GM19468 (cell line): ENCODE measurements at regions not wholly inside any gene's neighbourhood (a gene's known extent, or its start where the extent isn't known, plus 50 kb on each side); places are given as distances from the start of the nearest gene placed in this dataset.
"Not testable (repeated sequence)": the region's sequence is repeated elsewhere in the genome, so short reads cannot be mapped to it uniquely, and the experiment has no call there.

Source experiments
- ATAC-seq: cut with Tn5 transposase; IDR thresholded peaks from one replicate; pipeline ENCODE4 v1.9.1; 2021; ENCODE audit warnings: mild to moderate bottlenecking, moderate library complexity, moderate number of reproducible peaks; ENCODE audit not compliant: unreplicated experiment; ENCODE audit errors: extremely low read depth

DNA sequence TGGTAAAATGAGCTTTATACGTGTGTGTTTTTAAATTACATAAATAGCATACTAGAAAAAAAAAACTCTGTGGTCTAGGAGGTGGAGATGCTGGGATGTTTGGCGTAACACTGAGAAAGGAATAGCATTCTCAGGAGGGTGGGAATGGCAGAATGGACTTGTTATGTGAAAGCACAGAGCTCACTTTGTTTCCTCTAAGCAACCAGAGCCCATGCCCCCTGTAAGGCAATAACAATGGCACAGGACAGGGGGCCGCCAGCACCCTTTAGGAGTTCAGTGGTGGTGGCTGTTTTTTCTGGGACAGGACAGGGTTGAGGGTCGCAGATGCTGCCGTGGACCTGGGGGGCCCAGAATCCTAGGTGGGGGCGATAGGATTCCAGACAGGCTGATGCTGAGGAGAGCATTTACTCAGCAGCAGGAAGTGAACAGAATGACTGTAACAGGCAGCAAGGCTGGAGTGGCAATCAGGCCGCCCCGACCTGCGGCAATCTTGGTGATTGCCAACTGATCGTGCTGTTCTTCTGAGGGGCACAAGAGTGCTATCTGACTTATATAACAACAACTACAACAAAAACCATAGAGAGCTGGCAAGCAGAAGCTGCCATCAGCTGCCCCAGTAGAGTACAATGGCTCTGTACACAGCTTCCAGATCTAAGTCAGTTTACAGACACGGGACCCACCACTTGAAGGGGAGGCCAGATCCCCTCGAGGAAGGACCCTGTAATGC is 160.4 kb downstream of the UACA start:
- ATAC-seq: no peak

DNA sequence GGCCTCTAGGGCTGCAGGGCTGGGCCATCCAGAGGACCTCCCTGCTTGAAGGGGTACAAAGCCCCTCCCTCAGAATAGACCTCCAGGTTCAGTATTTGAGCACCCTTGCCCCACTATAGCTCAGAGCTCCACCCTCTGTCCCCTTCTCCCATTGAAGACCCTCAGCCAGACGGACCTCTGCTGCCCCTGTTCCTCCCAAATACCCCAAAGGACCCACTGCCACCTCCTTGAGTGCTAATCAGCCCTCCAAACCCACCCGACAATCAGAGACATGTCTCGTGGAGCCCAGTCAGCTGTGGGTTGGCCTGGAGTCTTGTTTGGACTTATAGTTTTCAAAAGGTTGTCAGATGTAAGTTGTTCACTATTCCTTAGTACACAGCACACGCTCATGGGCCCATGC is 161.1 kb downstream of the UACA start:
- no peak for ATAC-seq

DNA sequence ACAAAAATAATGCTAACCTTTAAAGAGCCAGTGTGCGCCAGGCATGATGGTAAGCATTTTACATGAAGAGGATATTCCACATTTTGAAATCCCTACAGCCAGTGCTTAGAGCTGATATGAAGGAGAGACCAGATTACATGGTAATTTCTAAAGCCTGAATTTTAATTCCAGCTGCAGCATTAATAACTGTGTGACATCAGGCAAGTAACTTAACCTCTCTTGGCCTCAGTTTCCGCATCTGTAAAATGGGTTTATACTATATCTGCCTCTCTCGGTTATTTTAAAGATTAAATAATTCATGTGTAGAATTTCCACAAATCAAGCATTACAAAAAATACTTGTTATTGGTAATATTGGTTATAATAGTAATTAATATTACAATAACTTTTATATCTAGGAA is 165.4 kb downstream of the UACA start:
- no peak for ATAC-seq

DNA sequence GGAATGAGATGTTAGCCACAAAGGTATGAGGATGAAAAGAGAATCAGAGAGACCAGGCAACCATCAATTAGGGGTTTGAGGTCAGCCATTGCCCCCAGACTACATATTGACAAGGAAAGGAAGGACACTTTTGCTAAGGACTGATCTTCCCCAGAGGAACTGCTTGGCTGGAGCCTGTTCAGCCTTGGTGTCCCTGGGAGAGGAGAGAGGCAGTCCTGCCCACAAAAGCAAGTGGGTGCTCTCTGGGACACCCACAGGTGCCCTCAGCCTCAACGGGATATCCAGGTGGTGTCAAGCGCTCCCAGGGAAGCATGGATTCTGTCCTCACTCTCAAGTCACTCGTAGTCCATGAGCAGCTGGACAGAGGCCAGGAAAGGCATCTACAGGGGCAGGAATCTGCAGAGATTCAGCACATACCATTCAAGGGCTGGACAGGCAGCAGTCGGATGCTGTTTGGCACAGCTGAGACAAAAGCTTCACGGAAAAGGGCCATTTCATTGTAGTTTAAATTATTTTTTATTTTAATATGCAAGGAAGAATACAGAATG is 166.2 kb downstream of the UACA start:
- ATAC-seq: no peak

DNA sequence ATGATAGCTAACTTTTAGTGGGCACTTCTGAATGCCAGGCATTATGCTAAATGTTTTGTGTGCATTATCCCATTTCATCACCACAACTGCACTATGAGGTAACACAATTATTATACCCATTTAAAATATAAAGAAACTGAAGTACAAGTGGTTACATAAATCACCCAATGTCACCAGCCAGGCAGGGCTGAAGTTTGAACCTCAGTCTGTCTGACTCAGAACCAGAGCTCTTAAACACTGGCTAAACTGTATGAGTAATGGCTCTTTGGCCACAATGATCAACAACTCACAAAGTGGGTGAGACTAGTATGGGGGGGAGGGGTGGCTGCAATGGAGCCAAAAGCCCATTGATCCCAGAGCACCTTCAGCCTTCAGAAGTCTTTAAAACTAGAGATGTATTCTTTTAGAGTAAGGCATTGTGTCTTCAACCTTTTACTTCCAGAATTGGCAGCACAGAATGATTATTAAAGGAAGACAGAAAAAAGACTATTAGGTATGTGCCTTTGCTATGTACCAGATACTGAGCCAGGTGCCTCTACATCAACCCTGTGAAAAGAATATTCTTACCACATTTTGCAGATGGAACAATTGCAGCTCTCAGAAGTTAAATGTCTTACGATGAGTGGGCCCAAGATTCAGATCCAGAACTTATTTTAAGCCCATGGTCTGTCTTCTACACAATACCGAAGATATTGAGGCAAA is 166.9 kb downstream of the UACA start:
- no peak for ATAC-seq

DNA sequence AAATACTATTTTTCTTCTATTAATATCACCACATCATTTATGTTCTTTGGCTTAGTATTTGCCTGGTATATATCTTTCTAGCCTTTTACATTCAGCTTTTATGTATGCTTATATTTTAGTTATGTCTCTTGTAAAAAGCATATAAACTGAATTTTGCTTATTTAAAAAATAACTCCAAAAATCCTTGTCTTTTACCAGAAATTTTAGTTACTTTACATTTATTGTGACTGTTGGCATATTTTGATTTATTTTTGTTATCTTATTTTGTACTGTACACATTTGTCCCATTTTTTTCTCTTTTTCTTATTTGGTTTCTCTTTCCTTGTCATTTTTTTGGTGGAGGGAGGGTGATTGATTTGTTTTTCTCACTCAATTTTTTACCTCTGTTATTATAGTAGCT is 169.6 kb downstream of the UACA start:
- no peak for ATAC-seq

DNA sequence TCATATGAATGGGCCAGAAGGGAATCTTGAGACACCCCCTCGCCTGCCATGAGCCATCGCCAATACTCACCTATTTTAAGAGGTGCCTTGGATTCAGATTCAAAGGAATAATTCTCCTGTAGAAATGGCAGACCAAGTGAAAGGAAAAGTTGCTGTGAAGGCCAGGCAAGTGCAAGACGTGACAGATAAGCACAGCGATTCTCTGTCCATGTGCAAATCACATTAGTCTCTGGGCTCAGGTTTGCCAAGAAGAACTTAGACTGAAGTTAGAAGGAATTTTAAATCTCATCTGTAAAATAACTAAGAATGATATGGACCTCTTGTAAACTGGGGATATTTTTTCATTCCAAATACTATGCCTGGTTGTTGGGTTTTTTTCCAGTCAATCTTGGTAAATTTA is 173.6 kb downstream of the UACA start:
- ATAC-seq: no peak

DNA sequence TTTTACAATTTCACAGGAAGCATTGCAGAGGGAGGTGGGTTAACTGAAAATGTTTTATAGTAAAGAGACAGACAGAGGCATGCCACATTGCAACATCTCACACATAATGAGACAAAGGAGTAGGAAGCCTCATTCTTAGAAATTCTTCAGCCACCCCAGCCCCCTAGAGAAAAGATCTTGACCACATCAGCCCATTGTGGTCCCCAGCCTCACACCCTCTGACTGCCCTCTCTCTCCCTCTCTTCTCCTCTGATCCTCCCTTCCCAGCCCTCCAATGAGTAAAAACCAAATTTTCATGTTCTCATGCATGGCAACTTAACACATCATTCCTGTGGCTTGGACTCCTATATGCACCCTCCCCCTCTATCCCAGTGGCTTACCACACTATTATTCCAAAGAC is 174.1 kb downstream of the UACA start:
- ATAC-seq: no peak

DNA sequence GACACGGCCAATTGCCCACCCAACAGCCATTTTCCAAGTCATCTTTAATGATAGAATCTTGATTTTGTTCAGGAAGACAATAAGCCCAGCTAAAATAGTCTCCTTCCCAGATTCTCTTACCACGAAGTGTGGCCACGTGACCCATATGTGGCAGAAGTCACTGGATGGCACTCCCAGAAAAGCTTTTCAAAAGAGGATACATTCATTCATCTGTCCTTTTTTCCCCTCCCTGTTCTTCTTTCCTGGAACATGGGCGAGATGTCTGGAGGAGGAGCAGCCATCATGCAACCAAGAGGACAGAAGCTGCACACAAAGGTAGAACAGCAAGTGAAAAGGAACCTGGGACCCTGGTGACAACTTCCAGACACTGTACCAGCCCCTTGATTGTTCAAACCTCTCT is 174.7 kb downstream of the UACA start:
- ATAC-seq: no peak

DNA sequence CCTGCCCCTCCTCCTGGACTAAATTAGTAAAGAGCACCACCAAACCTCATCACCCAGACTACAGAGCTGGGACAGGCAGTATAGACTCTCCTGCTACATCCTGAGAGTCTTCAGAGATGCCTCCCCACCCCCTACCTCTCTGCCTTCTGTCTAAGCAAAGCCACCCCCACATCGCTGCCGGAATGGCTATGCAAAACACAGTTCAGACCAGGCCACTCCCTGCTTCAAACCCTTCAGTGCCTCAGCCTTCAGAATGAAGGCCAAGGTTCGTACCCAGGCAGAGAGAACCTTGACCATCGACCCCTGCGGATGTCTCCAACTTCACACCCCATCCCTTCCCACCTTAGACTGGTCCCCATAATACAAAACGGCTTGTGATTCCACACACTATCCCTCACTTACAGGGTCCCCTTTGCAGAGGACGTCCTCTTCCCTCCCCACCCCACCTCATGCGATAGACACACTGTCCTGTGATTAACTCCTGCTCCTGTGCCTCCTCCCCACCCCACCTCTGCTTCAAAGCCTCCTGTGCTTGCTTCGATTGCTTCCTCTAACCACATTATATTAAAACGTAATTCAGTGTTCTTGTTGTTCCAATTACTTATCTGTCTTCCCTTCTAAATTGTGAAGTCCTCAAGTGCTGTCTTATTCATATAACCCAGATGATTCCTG is 175.3 kb downstream of the UACA start:
- no peak for ATAC-seq

DNA sequence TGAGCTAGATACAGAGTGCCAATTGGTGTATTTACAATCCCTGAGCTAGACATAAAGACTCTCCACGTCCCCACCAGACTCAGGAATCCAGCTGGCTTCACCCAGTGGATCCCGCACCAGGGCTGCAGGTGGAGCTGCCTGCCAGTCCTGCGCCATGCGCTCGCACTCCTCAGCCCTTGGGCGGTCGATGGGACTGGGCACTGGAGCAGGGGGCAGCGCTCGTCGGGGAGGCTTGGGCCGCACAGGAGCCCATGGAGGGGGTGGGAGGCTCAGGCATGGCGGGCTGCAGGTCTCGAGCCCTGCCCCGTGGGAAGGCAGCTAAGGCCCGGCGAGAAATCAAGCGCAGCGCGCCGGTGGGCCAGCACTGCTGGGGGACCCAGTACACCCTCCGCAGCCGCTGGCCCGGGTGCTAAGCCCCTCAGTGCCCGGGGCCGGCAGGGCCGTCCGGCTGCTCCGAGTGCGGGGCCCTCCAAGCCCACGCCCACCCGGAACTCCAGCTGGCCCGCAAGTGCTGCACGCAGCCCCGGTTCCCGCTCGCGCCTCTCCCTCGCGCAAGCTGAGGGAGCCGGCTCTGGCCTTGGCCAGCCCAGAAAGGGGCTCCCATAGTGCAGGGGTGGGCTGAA is 176.2 kb downstream of the UACA start:
- not testable (repeated sequence) for ATAC-seq

DNA sequence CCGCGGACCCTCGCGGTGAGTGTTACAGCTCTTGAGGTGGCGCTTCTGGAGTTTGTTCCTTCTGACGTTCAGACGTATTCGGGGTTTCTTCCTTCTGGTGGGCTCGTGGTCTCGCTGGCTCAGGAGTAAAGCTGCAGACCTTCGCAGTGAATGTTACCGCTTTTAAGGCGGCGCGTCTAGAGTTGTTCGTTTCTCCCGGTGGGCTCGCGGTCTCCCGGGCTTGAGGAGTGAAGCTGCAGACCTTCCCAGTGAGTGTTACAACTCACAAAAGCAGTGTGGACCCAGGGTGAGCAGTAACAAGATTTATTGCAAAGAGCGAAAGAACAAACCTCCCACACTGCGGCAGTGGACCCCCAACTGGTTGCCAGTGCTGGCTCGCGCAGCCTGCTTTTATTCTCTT is 177.1 kb downstream of the UACA start:
- no peak for ATAC-seq

DNA sequence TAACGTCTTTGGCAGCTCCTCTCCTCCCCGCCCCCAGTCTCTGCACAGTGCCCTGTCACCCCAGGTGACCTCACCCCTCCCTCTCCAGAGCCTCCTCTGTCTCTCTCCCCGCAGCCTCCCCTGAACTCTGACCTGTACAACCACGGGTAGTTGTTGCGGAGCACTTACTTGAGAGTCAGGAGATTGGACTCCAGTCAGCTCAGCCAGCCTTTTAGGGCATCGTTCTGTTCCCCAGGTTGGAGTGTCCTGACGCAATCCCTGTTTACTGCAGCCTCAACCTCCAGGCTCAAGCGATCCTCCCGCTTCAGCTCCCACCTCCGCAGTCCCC is 177.7 kb downstream of the UACA start:
- no peak for ATAC-seq

DNA sequence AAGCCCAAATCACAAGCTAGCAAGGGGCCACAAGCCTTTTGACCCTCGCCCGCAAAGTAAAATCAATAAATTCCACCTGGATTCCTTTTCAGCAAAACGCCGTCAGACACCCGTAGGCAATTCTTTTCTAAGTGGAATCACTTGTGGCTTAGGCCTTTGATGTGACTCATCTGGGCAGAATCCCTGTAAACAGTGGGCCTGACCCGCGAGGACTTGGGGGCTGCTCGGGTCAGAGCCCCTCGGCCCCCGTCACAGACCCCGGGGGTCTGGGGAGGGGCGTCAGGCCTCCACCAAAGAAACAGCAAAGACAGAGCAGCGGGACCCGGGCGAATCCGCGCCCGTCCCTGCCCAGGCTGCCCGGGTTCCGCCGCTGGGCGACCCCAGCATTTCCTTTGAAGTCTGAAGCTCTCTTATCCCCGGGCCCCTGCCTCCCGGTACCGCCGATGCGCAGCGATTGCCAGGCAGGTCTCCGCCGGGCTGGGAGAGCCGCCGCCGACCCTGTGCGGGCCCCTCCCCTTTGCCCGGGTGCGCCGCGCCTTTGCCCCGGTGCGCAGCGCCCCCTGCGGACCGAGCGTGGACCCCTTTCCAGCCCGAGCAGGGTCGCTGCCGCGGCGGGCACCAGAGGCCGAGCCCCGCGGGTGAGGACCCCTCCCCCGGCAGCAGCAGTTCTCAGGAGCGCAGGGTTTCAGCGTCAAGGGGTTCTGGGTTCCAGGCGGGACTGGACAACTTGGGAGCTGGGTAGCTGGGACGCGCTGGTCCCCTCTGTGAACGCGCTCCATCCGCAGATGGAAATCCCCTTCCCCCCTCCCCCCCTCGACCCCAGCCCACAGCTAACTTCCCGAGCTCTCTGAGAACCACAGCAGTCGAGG is 178.3 kb downstream of the UACA start:
- no peak for ATAC-seq

DNA sequence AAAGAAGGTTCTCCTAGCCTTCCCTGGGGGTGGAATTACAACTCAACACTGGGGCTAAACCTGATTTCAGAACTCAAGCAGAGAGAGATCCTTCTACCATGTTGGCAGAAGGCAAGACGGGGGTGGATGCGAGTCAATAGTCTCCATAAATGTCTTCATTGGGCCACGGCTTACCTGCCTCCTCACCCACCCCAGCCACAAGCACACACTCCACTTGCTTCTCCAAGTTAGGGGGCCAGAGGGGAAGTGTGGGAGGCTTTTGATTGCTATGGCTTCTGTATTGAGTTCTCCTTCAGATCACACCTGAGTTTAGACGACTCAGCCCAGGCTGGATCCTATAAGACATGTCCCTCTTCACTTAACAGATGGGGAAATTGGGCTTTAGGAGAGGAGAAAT is 178.9 kb downstream of the UACA start:
- ATAC-seq: no peak

DNA sequence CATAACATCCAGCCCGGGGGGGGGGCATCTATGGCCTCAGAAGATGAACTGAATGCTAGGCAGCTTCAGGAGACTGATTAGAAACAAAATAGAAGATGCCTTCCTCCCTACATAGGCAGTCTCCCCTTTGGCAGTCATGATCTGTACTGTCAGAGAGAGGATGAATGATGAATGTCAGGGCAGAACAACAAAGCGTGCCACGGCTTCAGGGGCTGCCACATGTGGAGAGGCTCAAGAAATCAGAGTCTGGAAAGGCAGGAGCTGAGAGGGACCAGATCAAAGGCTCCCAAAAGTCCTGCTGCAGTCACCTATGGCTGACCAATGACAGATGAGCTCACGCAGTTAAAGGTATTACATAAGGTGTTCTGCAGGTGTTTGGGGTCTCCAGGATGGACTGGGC is 180.4 kb downstream of the UACA start:
- ATAC-seq: no peak

DNA sequence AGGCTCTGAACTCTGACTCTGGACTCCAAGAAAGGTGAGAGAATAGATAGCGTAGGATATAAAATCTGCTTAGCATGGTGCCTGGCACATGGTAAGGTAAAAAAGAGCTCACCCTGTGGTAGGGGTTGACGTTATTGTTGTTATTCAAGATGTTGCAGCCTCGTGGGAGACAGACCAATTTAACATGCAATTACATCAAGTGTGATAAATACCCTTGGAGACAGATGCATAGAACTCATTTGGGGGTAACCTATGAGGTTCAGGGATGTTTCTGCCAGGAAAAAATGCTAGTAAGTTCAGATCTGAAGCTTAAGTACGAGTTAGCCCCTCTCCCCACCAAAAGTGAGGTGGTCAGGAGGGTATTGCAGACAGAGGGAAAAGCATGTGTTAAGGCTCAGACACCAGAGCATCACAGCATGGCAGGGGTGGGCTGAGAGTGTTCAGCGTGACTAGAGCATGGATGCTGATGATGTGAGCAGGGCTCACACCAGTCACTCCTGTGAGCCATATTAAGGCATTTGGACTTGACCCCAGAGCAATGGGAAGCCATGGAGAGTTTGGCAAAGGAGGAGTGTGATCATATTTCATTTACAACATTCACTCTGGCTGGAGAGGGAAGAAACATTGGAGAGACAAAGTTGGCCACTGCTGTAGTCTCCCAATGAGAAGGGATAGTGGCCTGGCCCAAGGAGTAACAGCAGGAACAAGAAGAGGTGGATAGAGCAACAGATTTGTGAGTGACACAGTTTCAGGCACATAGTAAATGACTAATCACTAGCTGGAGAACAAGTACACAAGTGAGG is 181.0 kb downstream of the UACA start:
- ATAC-seq: no peak

DNA sequence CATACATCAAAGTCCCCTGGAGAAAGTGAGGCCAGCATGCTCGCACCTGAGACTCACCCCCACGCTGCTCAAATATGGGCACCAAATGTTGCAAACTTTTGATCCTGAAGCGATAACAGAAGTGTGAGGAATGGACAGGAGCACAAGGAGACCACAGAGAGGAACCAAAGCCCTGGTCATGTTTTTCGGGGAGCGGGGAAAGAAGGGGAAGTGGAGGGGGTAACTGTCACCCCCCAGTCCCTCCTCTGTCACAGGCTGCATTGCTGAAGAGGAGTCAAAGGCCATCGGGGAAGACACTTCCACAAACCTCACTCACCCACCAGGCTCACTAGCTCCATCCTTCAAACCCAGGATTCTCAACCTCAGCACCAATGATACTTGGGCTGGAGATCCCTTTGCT is 182.4 kb downstream of the UACA start:
- no peak for ATAC-seq

DNA sequence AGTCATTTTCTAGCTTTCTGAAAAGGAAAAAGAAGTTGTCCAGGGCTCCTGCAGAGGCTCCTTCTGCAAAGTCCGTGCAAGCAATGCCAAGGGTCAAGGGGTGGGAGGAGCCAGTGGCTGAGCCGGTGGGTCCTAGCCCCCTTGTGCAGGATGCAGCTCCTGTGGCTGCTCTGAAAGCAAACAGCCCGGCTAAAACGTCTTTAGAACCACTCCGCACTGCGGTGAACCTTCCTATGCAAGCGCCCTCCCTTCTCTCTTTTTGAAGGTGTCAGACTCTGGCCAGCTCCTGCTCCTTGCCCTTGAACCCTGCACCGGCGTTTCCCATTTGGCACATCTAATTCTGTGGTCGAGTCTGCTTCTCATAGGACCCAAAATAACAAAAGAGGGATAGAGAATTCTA is 183.1 kb downstream of the UACA start:
- no peak for ATAC-seq
